NCI-H446 (cell line): ENCODE measurements at regions not wholly inside any gene's neighbourhood (a gene's known extent, or its start where the extent isn't known, plus 50 kb on each side); places are given as distances from the start of the nearest gene placed in this dataset.

Experiments
- DNase-seq, 2 experiments: peaks; one replicate each; lab custom pipeline; 2025; lab: John Stamatoyannopoulos, UW

DNA sequence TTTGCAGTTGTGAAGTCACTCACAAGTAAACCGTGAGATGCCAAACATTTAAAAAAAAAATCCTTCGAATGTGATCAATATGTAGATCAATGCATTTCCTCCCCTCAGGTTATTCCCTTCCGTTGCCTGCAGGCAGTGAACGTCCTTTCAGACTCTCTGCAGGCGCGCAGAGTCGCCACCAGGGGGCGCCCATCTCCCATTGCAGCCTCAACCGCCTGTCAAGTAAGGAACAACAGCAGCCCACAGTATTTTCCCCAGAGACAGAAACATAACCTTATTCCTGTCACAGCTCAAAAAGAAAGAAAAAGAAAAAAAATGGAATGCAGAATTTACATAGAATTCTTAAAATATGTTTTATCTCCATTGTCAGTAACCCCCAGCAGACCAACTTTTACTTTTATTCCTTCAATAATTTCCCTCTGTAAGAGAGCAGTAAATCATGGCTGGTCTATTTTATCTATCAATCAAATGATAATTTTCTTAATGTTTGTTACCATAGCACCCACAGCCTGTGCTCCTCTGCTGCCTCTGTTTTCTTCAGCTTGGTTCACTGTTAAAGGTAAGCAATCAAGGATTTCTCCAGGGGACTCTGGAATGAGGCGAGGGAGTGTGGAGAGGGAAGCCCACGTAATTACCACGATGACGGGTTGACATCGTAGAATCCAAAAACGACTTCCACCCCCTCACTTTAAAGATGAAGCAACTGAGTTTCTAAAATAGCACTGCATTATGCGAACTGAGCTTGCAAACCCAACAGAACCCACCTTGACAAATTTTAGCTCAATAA lies 637.6 kb upstream of the ARGLU1 start:
- DNase-seq: peak in 1 of 2 experiments; percentile 33

- no peak for DNase-seq
These were observed 635.4 kb upstream of the ARGLU1 start for GRCh38 chr13:107203146-107203847.

GRCh38 chr13:107202371-107203023 lies 634.6 kb upstream of the ARGLU1 start:
- no peak for DNase-seq

DNA sequence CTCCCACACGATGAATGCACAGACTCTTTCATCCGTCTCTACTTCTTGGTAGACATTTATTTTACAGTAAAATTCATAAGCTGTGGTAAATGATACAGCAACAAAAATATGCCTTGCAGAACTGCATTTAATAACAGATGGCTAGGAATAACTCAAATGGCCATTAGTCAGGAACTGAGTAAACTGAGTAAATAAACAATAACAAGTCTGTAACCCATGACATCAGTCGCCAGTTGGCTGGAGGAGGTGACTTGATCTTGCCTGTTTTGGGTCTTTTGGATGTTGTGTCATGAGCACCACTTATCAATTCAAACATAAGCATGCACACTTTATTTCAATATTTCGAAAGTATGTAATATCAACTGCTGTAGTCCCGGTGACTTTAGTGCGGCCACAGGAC lies 632.6 kb upstream of the ARGLU1 start:
- no peak for DNase-seq

- DNase-seq: no peak
These were observed 624.4 kb upstream of the ARGLU1 start for GRCh38 chr13:107192289-107192688.

DNA sequence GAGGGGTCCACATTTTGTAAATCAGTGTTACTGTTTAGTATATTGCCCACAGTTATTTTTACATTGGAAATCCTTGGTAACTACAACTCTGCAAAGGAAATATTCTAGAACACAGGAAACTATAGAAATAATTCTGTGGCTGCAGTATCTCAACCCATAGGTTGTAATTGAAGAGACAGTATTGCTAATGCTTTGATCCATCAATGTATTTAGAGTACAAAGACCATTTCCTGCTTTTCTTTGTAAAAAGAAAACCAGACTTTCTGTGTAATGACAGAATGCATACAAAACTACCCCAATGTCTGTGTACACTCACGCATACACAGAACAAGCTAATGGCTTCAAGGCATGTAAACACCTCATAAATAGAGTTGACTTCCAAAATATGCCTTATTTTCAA lies 622.1 kb upstream of the ARGLU1 start:
- no peak for DNase-seq

DNA sequence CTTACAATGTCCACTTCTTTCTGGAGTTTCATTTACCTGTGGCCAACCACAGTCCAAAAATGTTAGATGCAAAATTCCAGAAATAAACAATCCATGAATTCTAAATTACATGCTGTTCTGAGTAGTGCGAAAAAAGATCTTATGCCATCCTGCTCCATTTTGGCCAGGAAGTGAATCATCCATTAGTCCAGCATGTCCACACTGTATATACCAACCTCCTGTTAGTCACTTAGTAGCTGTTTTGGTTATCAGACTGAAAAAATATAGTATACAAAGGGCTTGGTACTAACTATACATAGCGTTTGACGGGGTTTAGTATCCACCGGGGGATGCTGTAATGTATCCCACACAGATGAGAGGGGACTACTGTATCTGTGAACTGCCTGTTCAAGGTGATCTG lies 618.0 kb upstream of the ARGLU1 start:
- DNase-seq: no peak

- DNase-seq: no peak
These were observed 602.5 kb upstream of the ARGLU1 start for GRCh38 chr13:107170270-107170931.

DNA sequence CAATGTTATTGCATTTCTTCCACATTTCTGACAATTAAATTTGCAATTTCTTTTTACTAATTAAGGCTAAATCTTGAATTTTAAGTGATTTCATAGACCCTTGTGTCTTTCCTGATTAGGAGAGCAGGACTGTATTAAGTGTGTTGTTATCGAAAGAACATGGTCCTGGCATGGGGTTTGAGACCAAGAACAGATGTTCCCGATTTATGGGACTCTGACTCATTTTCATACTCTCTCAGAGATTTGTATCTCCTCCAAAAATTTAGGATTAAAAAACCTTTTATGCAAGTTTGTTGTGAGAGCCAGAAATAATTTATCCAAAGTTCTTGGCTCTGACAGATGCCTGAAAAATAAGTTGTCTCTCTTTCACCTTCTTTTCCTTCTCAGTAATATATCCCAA lies 589.3 kb upstream of the ARGLU1 start:
- peak in 1 of 2 experiments; percentile 10 for DNase-seq

DNA sequence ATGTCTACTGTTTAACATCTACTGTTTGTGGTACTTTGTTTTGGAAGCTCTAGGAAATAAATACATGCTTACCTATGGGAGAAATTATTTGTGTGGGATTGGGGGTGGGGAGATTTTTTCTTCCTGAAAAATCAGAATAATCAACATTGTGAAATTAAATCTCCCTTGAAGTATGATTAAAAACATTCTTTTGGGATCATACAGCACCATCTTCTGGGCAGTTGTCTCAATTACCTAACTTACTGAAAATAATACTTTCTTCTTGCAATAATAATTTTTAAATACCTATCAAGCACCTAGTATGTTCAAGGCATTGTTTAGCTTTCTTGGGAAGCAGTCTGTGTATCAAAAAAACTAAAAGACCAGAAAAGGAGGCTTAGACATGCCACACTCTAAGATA lies 576.5 kb upstream of the ARGLU1 start:
- DNase-seq: no peak

DNA sequence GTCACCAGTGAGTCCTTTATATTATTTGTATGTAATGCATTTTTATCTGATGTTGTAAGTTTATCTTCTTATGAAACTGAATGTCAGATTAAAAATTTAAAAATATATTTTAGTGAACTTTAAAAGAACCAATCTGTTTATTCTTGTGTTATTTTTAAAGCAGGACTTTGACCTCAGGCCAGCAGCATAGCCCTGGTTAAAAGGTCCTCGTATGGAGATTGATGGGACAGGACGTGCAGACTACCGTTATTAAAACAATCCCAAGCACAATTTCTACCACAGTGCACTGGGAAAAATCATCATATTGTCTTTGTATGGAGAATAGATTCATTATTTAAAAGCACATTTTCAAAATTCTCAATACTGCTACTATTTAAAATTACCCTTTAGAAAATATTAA lies 573.8 kb upstream of the ARGLU1 start:
- no peak for DNase-seq

DNA sequence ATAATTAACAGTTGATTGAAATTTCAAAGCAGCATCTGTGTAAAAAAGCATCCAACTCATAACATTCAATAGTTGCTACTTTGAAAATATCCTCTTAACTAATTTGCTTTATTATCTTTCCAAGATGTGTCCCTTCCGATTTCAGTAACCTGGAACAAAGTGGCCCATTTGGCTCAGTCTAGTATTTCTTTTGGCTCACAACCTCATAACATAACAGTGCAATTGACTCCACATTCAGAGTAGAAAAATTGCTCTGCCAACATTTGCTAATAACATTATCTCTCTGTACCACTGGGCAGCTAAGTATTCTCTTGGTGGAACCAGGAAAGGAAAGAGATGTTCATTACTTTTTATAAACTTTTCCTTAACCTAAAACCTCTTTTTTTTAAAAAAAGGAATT lies 571.1 kb upstream of the ARGLU1 start:
- DNase-seq: peak; percentile 1

- peak in 1 of 2 experiments; percentile 1 for DNase-seq
These were observed 570.5 kb upstream of the ARGLU1 start for GRCh38 chr13:107138486-107138885.

DNA sequence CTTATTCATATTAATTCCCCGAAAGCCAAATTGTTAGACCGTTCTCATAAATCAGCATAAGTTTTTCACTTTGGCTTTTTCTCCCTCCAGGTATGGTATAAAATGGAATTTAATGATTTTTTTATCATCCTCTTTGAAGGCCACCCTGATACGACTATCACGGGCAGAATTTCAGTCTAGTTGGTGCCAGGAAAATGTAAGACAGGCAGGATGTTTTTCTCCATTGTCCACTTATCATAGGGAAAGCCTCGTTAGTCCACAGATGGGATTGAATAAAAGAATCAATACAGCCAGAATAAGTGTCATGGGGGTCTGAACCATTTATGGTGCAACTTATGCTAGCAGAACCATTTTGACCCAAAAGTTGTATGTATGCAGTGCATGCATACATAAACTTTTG lies 566.0 kb upstream of the ARGLU1 start:
- no peak for DNase-seq

DNA sequence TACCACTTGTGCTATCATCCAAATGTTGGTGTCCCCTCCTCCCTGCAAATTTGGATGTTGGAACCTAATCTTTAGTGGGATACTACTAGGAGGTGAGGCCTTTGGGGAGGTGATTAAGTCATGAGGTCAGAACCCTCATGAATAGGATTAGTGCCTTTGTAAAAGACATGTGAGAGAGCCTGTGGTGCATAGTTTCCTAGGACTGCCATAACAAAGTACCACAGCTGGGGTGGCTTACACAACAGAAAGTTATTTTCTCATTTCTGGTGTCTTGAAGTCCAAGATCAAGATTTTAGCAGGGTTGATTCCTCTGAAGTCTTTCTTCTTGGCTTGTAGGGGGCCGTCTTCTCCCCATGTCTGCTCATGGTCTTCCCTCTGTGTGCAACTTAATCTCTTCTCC lies 562.6 kb upstream of the ARGLU1 start:
- no peak for DNase-seq

DNA sequence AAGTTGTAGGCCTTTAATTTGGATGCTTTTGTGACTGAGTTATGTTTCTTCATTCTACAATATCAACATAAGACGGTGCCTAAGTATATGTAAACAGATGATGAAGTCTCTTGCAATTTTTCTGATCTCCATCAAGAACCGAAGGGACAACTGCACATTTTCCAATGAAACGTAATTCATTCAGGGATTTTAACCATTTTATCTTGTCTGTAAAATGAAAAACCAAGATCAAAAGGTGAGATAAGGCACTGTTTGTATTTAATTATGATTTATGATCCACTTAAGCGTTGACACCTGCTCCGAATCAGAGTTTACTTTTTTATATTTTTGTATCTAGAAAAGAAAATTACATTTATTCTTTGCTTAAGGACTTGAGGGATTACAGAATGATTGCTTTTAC lies 556.8 kb upstream of the ARGLU1 start:
- no peak for DNase-seq

GRCh38 chr13:107124129-107124718 lies 556.3 kb upstream of the ARGLU1 start:
- no peak for DNase-seq

DNA sequence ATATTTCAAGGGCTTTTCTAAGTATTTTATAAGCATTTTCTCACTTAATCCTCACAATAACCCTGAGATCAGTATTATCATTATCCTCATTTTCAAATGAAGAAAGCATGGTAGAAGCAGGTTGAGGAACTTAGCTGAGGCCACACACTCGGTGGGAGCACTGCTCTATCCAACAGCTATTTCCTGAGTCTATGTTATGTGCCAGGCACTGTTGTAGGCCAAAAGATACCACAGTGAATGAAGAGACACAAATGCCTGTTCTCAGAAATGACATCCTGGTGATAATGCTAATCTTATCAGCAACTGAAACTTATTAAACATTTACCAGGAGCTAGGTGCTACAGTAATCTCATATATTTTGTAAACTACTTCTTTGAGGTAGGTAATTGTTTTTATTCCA lies 553.9 kb upstream of the ARGLU1 start:
- no peak for DNase-seq

DNA sequence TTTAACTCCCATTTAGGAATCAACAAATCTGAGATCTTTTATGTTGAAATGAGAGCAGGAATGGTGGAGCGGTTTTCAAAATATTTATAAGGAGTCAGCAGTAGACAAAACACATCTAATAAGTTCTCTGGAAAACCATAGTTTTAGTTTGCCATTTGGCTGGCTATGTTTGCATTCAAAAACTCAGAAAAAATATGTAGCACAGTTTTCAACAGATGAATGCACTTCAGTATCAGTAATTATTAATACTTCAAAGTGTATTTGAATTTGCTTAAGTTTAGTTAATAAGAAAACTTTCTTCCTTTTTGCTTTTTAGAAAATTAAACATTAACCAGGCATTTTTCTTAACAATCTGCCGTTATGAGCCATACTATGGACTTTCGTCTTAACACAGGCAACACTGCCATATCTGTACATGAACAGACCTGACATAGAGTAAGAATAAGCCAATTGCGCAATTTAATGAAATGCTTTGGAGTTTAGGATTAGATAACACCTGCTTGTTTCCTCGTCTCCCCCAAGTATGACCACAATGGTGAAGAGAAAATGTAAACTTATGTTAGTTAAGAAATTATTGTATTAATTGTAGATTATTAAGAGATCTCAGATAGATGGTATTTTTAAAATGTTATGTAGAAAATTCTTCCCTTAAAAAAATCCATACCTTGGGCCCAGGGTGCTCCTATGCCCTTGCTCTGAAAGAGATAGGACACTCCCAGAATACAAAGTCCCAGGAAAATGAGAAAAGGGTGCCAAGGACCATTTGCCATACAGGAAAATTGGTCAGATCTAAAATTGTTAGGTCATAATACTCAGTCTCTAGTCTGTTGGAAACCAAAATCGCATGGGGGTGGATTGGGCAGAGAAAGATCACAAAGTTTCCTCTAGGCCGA lies 552.3 kb upstream of the ARGLU1 start:
- no peak for DNase-seq

DNA sequence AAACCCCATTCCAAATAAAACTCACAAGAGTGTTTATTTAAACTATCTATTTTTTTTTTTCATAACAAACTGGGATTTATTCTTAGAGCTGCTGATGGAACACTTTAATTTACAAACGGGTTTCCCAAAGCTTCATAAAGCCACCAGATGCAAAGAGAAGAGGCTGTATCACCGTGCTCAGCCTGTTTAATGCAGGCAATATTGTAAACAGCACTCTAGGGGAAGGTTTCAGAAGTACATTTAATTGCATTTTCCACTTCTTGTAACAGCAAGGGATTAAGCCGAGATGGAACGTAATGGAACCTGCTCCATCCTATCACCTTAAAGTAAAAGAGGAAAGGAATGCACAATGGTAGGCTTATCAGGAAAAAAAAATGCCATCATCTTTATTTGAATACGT lies 550.6 kb upstream of the ARGLU1 start:
- no peak for DNase-seq

GRCh38 chr13:107117327-107118012 lies 549.5 kb upstream of the ARGLU1 start:
- DNase-seq: no peak
